OCI-LY1 (cell line): ENCODE measurements at regions not wholly inside any gene's neighbourhood (a gene's known extent, or its start where the extent isn't known, plus 50 kb on each side); places are given as distances from the start of the nearest gene placed in this dataset.

Experiments used
- CTCF ChIP-seq: fragments of 200-600 bp; sonication (generic), shearing (Covaris generic); IDR thresholded peaks from 2 replicates; pipeline ENCODE4 v1.5.1; 2017; ENCODE audit warnings: mild to moderate bottlenecking, antibody characterized with exemption, low read length, moderate library complexity, mixed read lengths
- EZH2 ChIP-seq: fragments of 200-600 bp; sonication (generic), shearing (Covaris generic); IDR thresholded peaks from 2 replicates; pipeline ENCODE4 v1.8.0; 2017; ENCODE audit warnings: borderline replicate concordance, mixed run types, mild to moderate bottlenecking, antibody characterized with exemption, low read length, moderate library complexity, mixed read lengths

GRCh38 chr10:6339891-6340290, 137.2 kb downstream of the PFKFB3 start:
- no peak for TF ChIP-seq CTCF
- no peak for TF ChIP-seq EZH2
